ENCODE measurements at regions not wholly inside any gene's neighbourhood (a gene's known extent, or its start where the extent isn't known, plus 50 kb on each side); places are given as distances from the start of the nearest gene placed in this dataset.
"Not testable (repeated sequence)": the region's sequence is repeated elsewhere in the genome, so short reads cannot be mapped to it uniquely, and the experiment has no call there.

- no peak for DNase-seq (ENCODE audit: low read depth in 2 of 2)
These were observed 185.6 kb downstream of the INSC start for GRCh38 chr11:15300341-15300740.

- no peak for DNase-seq (ENCODE audit: low read depth in 2 of 2)
These were observed 192.9 kb downstream of the INSC start for GRCh38 chr11:15307619-15308024.

DNA sequence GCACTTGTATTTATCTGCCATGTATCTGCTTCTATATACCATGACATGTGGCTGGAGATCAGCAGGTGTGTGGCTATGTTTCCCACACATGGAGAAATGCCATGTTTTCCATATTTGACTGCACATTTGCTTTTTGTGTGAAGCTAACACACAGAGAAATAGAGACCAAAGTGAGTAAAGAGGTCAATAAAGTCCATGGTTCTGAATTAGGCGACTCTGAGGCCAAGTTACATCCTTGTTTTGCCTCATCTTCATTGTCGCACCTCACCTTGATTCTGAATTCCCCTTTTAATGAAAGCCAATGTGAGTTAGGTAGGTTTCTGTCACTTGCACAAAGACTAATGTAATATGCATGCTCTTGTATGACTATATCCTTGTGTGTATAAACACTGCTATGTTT is 194.1 kb downstream of the INSC start:
- no peak for DNase-seq (ENCODE audit: low read depth in 2 of 2)

GRCh38 chr11:15309296-15309695 is 194.6 kb downstream of the INSC start:
- DNase-seq (ENCODE audit: low read depth in 2 of 2) = no peak

DNA sequence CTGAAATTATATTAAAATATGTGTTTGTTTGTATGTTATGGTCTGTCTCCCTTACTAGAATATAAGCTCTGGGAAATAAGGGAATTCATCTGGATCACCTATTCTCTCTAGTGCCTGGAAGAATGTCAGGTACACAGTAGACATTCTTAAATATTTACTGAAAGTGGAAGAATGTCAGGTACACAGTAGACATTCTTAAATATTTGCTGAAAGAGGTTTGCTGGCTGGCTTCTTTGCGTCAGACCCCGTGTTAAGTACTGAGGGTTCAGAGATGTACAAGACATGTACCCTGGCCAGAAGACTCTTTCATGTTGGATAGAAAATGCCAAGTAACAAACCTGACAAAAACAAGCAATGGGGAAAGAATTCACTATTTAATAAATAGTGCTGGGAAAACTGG is 199.1 kb downstream of the INSC start:
- DNase-seq (ENCODE audit: low read depth in 2 of 2) = no peak

GRCh38 chr11:15318814-15319213 is 204.1 kb downstream of the INSC start:
- no peak for DNase-seq (ENCODE audit: low read depth in 2 of 2)

GRCh38 chr11:15326520-15326919 is 211.8 kb downstream of the INSC start:
- DNase-seq (ENCODE audit: low read depth in 2 of 2) = no peak

- no peak for DNase-seq (ENCODE audit: low read depth in 2 of 2)
These were observed 213.1 kb downstream of the INSC start for GRCh38 chr11:15327786-15328231.

GRCh38 chr11:15333407-15333806 is 218.7 kb downstream of the INSC start:
- no peak for DNase-seq (ENCODE audit: low read depth in 2 of 2)

GRCh38 chr11:15334766-15335165 is 220.0 kb downstream of the INSC start:
- DNase-seq (ENCODE audit: low read depth in 2 of 2) = no peak

- DNase-seq (ENCODE audit: low read depth in 2 of 2) = no peak
These were observed 221.3 kb downstream of the INSC start for GRCh38 chr11:15336021-15336420.

- DNase-seq (ENCODE audit: low read depth in 2 of 2) = no peak
These were observed 224.6 kb downstream of the INSC start for GRCh38 chr11:15339302-15339701.

- no peak for DNase-seq (ENCODE audit: low read depth in 2 of 2)
These were observed 226.9 kb downstream of the INSC start for GRCh38 chr11:15341587-15341986.

GRCh38 chr11:15342163-15342562 is 227.4 kb downstream of the INSC start:
- DNase-seq (ENCODE audit: low read depth in 2 of 2) = no peak

DNA sequence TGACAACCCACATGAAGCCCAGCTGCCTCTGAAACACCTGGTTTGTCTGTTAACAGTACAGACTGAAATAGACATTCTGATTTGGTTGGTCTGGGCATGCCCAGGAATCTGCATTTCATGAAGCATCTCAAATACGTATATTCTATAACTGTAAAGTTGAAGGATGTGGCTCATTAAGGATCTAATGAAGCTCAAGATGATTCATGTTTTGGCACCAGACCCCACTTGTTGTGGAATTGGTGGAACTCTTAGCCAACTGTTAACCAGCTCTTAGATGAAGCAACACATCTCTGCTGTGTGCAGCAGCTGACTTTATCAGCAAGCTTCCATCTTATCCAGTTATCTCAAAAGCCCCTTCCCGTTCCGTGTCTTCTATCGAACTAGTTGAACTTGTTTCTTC is 232.2 kb downstream of the INSC start:
- no peak for DNase-seq (ENCODE audit: low read depth in 2 of 2)

DNA sequence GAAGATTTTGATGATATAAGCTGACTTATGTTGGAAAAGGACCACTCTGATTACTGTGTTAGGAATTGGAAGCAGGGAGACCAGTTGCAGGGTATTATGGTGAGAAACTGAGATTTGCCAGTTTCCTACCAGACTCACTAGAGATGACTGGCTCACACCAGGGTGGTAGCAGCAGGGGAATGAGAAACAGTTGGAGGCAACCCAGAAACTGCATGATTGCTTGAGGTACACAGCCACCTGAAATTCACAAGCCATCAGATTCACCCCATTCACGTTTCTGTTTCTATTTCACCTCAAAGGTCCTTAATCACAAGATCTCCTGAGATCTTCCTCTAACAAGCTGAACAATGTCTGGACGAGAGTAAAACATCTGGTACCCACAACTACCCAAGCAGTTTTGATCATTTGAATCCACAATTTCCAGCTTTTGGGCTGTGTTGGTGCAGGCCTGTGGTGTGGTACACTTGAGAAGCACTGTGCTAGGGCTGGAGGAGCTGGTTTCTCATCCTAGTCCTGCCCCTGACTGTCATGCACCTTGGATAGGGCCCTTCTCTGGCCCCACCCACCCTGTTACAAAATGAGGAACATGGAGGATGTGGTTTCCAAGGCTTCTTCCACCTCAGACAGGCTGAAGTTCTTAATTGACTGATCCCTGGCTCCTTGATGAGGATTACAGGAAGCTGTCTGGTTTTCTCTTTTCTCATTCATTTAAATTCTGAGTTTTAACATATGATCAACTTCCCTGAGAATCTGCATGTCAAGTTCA is 233.4 kb downstream of the INSC start:
- DNase-seq (ENCODE audit: low read depth in 2 of 2) = no peak

DNA sequence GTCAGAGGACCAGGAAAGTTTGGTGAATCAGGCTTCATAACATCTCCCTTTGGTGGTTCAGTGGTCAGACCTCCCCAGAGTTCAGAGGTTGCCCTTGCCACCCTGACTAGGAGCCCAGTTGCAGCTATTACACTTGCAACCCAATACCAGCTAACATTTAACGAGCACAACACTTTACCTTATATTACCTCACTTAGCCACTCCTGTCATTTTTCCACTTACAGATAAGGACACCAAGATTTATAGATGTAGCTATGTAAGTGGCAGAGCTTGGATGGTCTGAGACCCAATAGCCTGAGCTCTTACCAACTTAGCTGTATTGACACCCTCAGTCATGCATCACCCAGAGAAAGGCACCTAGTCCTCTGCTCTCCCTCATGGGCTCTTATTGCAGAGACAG is 234.7 kb downstream of the INSC start:
- no peak for DNase-seq (ENCODE audit: low read depth in 2 of 2)

DNA sequence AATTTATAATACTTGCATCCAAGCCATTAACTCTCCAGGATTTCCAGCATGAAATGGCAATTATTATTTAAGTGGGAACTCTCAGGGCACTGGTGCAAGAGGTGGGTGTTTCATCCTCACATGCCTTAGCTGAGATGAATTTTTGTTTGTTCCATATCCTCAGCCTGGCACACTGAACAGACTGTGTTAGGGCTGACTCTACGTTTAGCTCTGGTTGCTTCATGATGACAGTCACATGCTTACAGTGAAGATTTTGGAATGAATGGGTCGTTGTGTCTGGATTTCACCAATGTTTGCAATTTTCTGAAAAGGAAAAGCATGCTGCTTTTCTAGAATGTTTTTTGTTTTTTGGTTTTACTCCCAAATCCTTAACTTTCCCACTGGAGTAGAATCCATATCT is 246.6 kb downstream of the INSC start:
- DNase-seq (ENCODE audit: low read depth in 2 of 2) = no peak

- DNase-seq (ENCODE audit: low read depth in 2 of 2) = not testable (repeated sequence)
These were observed 250.6 kb downstream of the INSC start for GRCh38 chr11:15365286-15365685.

- DNase-seq (ENCODE audit: low read depth in 2 of 2) = no peak
These were observed 253.0 kb downstream of the INSC start for GRCh38 chr11:15367695-15368094.

GRCh38 chr11:15370495-15371147 is 255.9 kb downstream of the INSC start:
- DNase-seq (ENCODE audit: low read depth in 2 of 2) = no peak

GRCh38 chr11:15371533-15371932 is 256.8 kb downstream of the INSC start:
- DNase-seq (ENCODE audit: low read depth in 2 of 2) = no peak

GRCh38 chr11:15374418-15374817 is 259.7 kb downstream of the INSC start:
- DNase-seq (ENCODE audit: low read depth in 2 of 2) = no peak
